ENCODE measurements at regions not wholly inside any gene's neighbourhood (a gene's known extent, or its start where the extent isn't known, plus 50 kb on each side); places are given as distances from the start of the nearest gene placed in this dataset.
"Not testable (repeated sequence)": the region's sequence is repeated elsewhere in the genome, so short reads cannot be mapped to it uniquely, and the experiment has no call there.

GRCh38 chr9:31137176-31138160 is 1247.0 kb upstream of the ACO1 start:
- no peak for DNase-seq (ENCODE audit: low spot score)
- in situ Hi-C loops (cut with HindIII; ENCODE audit: low sequenced_read_pairs): no loop called here

- DNase-seq (ENCODE audit: low spot score): no peak
- in situ Hi-C loops (cut with HindIII; ENCODE audit: low sequenced_read_pairs): no loop called here
Observed at GRCh38 chr9:31140316-31140715, 1244.1 kb upstream of the ACO1 start.

GRCh38 chr9:31142456-31142855 is 1242.0 kb upstream of the ACO1 start:
- in situ Hi-C loops (cut with HindIII; ENCODE audit: low sequenced_read_pairs): no loop called here

GRCh38 chr9:31144614-31145013 is 1239.8 kb upstream of the ACO1 start:
- in situ Hi-C loops (cut with HindIII; ENCODE audit: low sequenced_read_pairs): no loop called here
- DNase-seq (ENCODE audit: low spot score): no peak

More at GRCh38 chr9:31142456-31142855, 1242.0 kb upstream of the ACO1 start:
- DNase-seq (ENCODE audit: low spot score): no peak

GRCh38 chr9:31146485-31147166 is 1237.8 kb upstream of the ACO1 start:
- in situ Hi-C loops (cut with HindIII; ENCODE audit: low sequenced_read_pairs): no loop called here
- DNase-seq (ENCODE audit: low spot score): no peak

- in situ Hi-C loops (cut with HindIII; ENCODE audit: low sequenced_read_pairs): no loop called here
Observed at GRCh38 chr9:31153250-31153840, 1231.1 kb upstream of the ACO1 start.

GRCh38 chr9:31166516-31166915 is 1217.9 kb upstream of the ACO1 start:
- no peak for DNase-seq (ENCODE audit: low spot score)
- in situ Hi-C loops (cut with HindIII; ENCODE audit: low sequenced_read_pairs): no loop called here

More at GRCh38 chr9:31153250-31153840, 1231.1 kb upstream of the ACO1 start:
- no peak for DNase-seq (ENCODE audit: low spot score)

GRCh38 chr9:31168161-31168560 is 1216.3 kb upstream of the ACO1 start:
- DNase-seq (ENCODE audit: low spot score): no peak
- in situ Hi-C loops (cut with HindIII; ENCODE audit: low sequenced_read_pairs): no loop called here

GRCh38 chr9:31174681-31175080 is 1209.8 kb upstream of the ACO1 start:
- DNase-seq (ENCODE audit: low spot score): no peak
- in situ Hi-C loops (cut with HindIII; ENCODE audit: low sequenced_read_pairs): no loop called here

GRCh38 chr9:31183866-31184265 is 1200.6 kb upstream of the ACO1 start:
- no peak for DNase-seq (ENCODE audit: low spot score)
- in situ Hi-C loops (cut with HindIII; ENCODE audit: low sequenced_read_pairs): no loop called here

- no peak for DNase-seq (ENCODE audit: low spot score)
- in situ Hi-C loops (cut with HindIII; ENCODE audit: low sequenced_read_pairs): no loop called here
Observed at GRCh38 chr9:31185831-31186230, 1198.6 kb upstream of the ACO1 start.

GRCh38 chr9:31188496-31188895 is 1195.9 kb upstream of the ACO1 start:
- DNase-seq (ENCODE audit: low spot score): no peak
- in situ Hi-C loops (cut with HindIII; ENCODE audit: low sequenced_read_pairs): no loop called here

GRCh38 chr9:31210978-31211570 is 1173.4 kb upstream of the ACO1 start:
- in situ Hi-C loops (cut with HindIII; ENCODE audit: low sequenced_read_pairs): no loop called here
- no peak for DNase-seq (ENCODE audit: low spot score)

- in situ Hi-C loops (cut with HindIII; ENCODE audit: low sequenced_read_pairs); DNase-seq (ENCODE audit: low spot score): not testable (repeated sequence)
Observed at GRCh38 chr9:31229976-31230375, 1154.5 kb upstream of the ACO1 start.

GRCh38 chr9:31232485-31232884 is 1152.0 kb upstream of the ACO1 start:
- in situ Hi-C loops (cut with HindIII; ENCODE audit: low sequenced_read_pairs): no loop called here
- DNase-seq (ENCODE audit: low spot score): no peak

GRCh38 chr9:31236344-31236743 is 1148.1 kb upstream of the ACO1 start:
- no peak for DNase-seq (ENCODE audit: low spot score)
- in situ Hi-C loops (cut with HindIII; ENCODE audit: low sequenced_read_pairs): no loop called here

GRCh38 chr9:31243386-31243785 is 1141.1 kb upstream of the ACO1 start:
- no peak for DNase-seq (ENCODE audit: low spot score)
- in situ Hi-C loops (cut with HindIII; ENCODE audit: low sequenced_read_pairs): no loop called here

- in situ Hi-C loops (cut with HindIII; ENCODE audit: low sequenced_read_pairs): no loop called here
- peak; percentile 2 for DNase-seq (ENCODE audit: low spot score)
Observed at GRCh38 chr9:31248156-31248555, 1136.3 kb upstream of the ACO1 start.

- in situ Hi-C loops (cut with HindIII; ENCODE audit: low sequenced_read_pairs): no loop called here
- DNase-seq (ENCODE audit: low spot score): no peak
Observed at GRCh38 chr9:31251386-31251785, 1133.1 kb upstream of the ACO1 start.

Measured in G401 (cell line).